Activated CD8-positive, alpha-beta T cell treated with anti-CD3 and anti-CD28 coated beads for 36 hours (primary cell): ENCODE measurements at regions not wholly inside any gene's neighbourhood (a gene's known extent, or its start where the extent isn't known, plus 50 kb on each side); places are given as distances from the start of the nearest gene placed in this dataset.

ENCODE experiments used
- ATAC-seq: fragments of 200-7000 bp; cut with Tn5 transposase; one replicate; pipeline ENCODE4 v1.10.0; 2021; ENCODE audit warnings: mild to moderate bottlenecking, moderate library complexity
- CTCF ChIA-PET: fragments of 350-600 bp; sonication (Branson Sonifier 250); formaldehyde crosslinking; loops from one replicate; lab custom pipeline; 2021; ENCODE audit warnings: antibody characterized with exemption; lab: Charles Lee
- POLR2A ChIA-PET: fragments of 350-600 bp; sonication (Branson Sonifier 250); formaldehyde crosslinking; loops from one replicate; lab custom pipeline; 2021; ENCODE audit warnings: antibody characterized with exemption; lab: Charles Lee
- DNase-seq: peaks from one replicate; pipeline ENCODE4 v3.0.0-alpha.2; 2020
- H3K27ac Mint-ChIP-seq: one replicate; pipeline ENCODE4 v1.8.0; 2021; ENCODE audit warnings: mild to moderate bottlenecking, mixed read lengths
- H3K27me3 Mint-ChIP-seq: one replicate; pipeline ENCODE4 v1.8.0; 2021; ENCODE audit warnings: mixed read lengths
- H3K36me3 Mint-ChIP-seq: one replicate; pipeline ENCODE4 v1.8.0; 2021; ENCODE audit warnings: low read depth, mixed read lengths
- H3K4me1 Mint-ChIP-seq: one replicate; pipeline ENCODE4 v1.8.0; 2021; ENCODE audit warnings: low read depth, mixed read lengths
- H3K4me3 Mint-ChIP-seq: one replicate; pipeline ENCODE4 v1.8.0; 2021; ENCODE audit warnings: mild to moderate bottlenecking, moderate library complexity, mixed read lengths
- H3K9me3 Mint-ChIP-seq: one replicate; pipeline ENCODE4 v1.8.0; 2021; ENCODE audit warnings: mixed read lengths
- CTCF ChIP-seq: fragments of 200-600 bp; IDR thresholded peaks from one replicate; pipeline ENCODE4 v1.8.0; 2022; ENCODE audit warnings: antibody characterized with exemption, mild to moderate bottlenecking
- intact Hi-C: fragments of 100-400 bp; cut with micrococcal nuclease; formaldehyde crosslinking; loops from one replicate; pipeline ENCODE4 v1.10.0; 2022

GRCh38 chr4:180587379-180587778 is 1655.8 kb upstream of the TENM3 start:
- no peak overlapping the region for H3K4me3 Mint-ChIP-seq
- POLR2A ChIA-PET = no interaction called here
- no peak for DNase-seq
- CTCF ChIA-PET = no interaction called here
- no peaks in the 10 kb centered on the region for H3K36me3 Mint-ChIP-seq
- H3K27ac Mint-ChIP-seq = no peak overlapping the region
- H3K4me1 Mint-ChIP-seq = no peaks in the 10 kb centered on the region
- TF ChIP-seq CTCF = peak; percentile 14
- H3K27me3 Mint-ChIP-seq = no peaks in the 10 kb centered on the region
- intact Hi-C loops = no loop called here
- H3K9me3 Mint-ChIP-seq = no peaks in the 10 kb centered on the region
- no peak for ATAC-seq

- DNase-seq (no peak), ATAC-seq (no peak)
- POLR2A ChIA-PET = no interaction called here
- no peaks in the 10 kb centered on the region for H3K36me3 Mint-ChIP-seq
- CTCF ChIA-PET = no interaction called here
- H3K27ac Mint-ChIP-seq = no peak overlapping the region
- no peaks in the 10 kb centered on the region for H3K9me3 Mint-ChIP-seq
- no peak overlapping the region for H3K4me3 Mint-ChIP-seq
- no peak for TF ChIP-seq CTCF
- intact Hi-C loops = no loop called here
- H3K4me1 Mint-ChIP-seq = no peaks in the 10 kb centered on the region
- no peaks in the 10 kb centered on the region for H3K27me3 Mint-ChIP-seq
These were observed 1653.6 kb upstream of the TENM3 start for GRCh38 chr4:180589575-180589974.

- ChIA-PET CTCF (no interaction called here), POLR2A (no interaction called here)
- H3K9me3 Mint-ChIP-seq = no peaks in the 10 kb centered on the region
- no peaks in the 10 kb centered on the region for H3K36me3 Mint-ChIP-seq
- H3K4me3 Mint-ChIP-seq = no peak overlapping the region
- no peak for DNase-seq
- H3K27ac Mint-ChIP-seq = no peak overlapping the region
- ATAC-seq = no peak
- H3K4me1 Mint-ChIP-seq = no peaks in the 10 kb centered on the region
- H3K27me3 Mint-ChIP-seq = no peaks in the 10 kb centered on the region
- intact Hi-C loops = no loop called here
- TF ChIP-seq CTCF = no peak
These were observed 1646.2 kb upstream of the TENM3 start for GRCh38 chr4:180596888-180597483.

- ChIA-PET CTCF (no interaction called here), POLR2A (no interaction called here)
- no peak overlapping the region for H3K4me3 Mint-ChIP-seq
- no peak for DNase-seq
- no peak overlapping the region for H3K27ac Mint-ChIP-seq
- intact Hi-C loops = no loop called here
- no peak for ATAC-seq
- H3K36me3 Mint-ChIP-seq = no peaks in the 10 kb centered on the region
- H3K9me3 Mint-ChIP-seq = no peaks in the 10 kb centered on the region
- no peaks in the 10 kb centered on the region for H3K27me3 Mint-ChIP-seq
- TF ChIP-seq CTCF = no peak
- no peaks in the 10 kb centered on the region for H3K4me1 Mint-ChIP-seq
These were observed 1644.9 kb upstream of the TENM3 start for GRCh38 chr4:180598281-180598680.

GRCh38 chr4:180603791-180604190 is 1639.4 kb upstream of the TENM3 start:
- ATAC-seq = no peak
- CTCF ChIA-PET = no interaction called here
- POLR2A ChIA-PET = no interaction called here
- Mint-ChIP-seq H3K27me3 (no peaks in the 10 kb centered on the region), H3K36me3 (no peaks in the 10 kb centered on the region), H3K4me3 (no peak overlapping the region), H3K9me3 (peaks cover 2% of the 10 kb centered on the region), H3K4me1 (no peaks in the 10 kb centered on the region), H3K27ac (no peak overlapping the region)
- TF ChIP-seq CTCF = no peak
- no peak for DNase-seq
- intact Hi-C loops = no loop called here
